IMR-90 (cell line): ENCODE measurements at regions not wholly inside any gene's neighbourhood (a gene's known extent, or its start where the extent isn't known, plus 50 kb on each side); places are given as distances from the start of the nearest gene placed in this dataset.

Experiments
- ATAC-seq: fragments of 200-7000 bp; cut with Tn5 transposase; 2 replicates; pipeline ENCODE4 v1.9.1; 2020; ENCODE audit warnings: low read depth, mild to moderate bottlenecking, moderate library complexity
- BruUV-seq: library from RNA; stranded (reverse); fragments of 400-500 nt; replicated peaks from 2 replicates; lab custom pipeline; 2021; lab: Mats Ljungman, UMichigan
- CTCF ChIA-PET: fragments of 300-600 bp; formaldehyde crosslinking; extraction: SDS; loops from one replicate; lab custom pipeline; 2021; ENCODE audit warnings: antibody characterized with exemption; lab: Yijun Ruan, JAX
- POLR2A ChIA-PET: fragments of 300-600 bp; sonication (Branson Sonifier 250); formaldehyde crosslinking; loops from one replicate; lab custom pipeline; 2022; ENCODE audit warnings: antibody characterized with exemption; ENCODE audit not compliant: unreplicated experiment; lab: Charles Lee
- DNase-seq: peaks from one replicate; pipeline ENCODE4 v3.0.0; 2013
- H2AFZ ChIP-seq: replicated peaks from 2 replicates; pipeline ENCODE3; 2013; ENCODE audit warnings: low read length, mild to moderate bottlenecking; ENCODE audit not compliant: poor library complexity
- H2AK5ac ChIP-seq: 2 replicates; pipeline ENCODE4 v1.6.1; 2013; ENCODE audit warnings: low read depth, low read length, inconsistent platforms
- H2AK9ac ChIP-seq: replicated peaks from 2 replicates; pipeline ENCODE3; 2013; ENCODE audit warnings: mild to moderate bottlenecking, low read depth, low read length, moderate library complexity; ENCODE audit not compliant: poor library complexity
- H2BK120ac ChIP-seq: 2 replicates; pipeline ENCODE4 v1.6.1; 2013; ENCODE audit warnings: low read depth, low read length, inconsistent platforms
- H2BK15ac ChIP-seq: 3 replicates; pipeline ENCODE4 v1.6.1; 2013; ENCODE audit warnings: low read depth, low read length, inconsistent platforms
- H2BK20ac ChIP-seq: 2 replicates; pipeline ENCODE4 v1.6.1; 2013; ENCODE audit warnings: low read depth, mild to moderate bottlenecking, inconsistent platforms, low read length, moderate library complexity
- H2BK5ac ChIP-seq: 2 replicates; pipeline ENCODE4 v1.6.1; 2013; ENCODE audit warnings: mild to moderate bottlenecking, low read depth, low read length, inconsistent platforms; ENCODE audit not compliant: poor library complexity, severe bottlenecking
- H3K14ac ChIP-seq: replicated peaks from 2 replicates; pipeline ENCODE4 v1.6.1; 2013; ENCODE audit warnings: low read depth, low read length, inconsistent platforms
- H3K18ac ChIP-seq: 2 replicates; pipeline ENCODE4 v1.6.1; 2013; ENCODE audit warnings: low read depth, low read length, control low read depth
- H3K23ac ChIP-seq: 2 replicates; pipeline ENCODE4 v1.6.1; 2013; ENCODE audit warnings: low read depth, low read length, inconsistent platforms
- H3K27ac ChIP-seq: 2 replicates; pipeline ENCODE4 v1.5.1; 2013; ENCODE audit warnings: mild to moderate bottlenecking, control low read depth, low read length; ENCODE audit not compliant: insufficient read depth
- H3K27me3 ChIP-seq: 2 replicates; pipeline ENCODE4 v1.6.1; 2013; ENCODE audit warnings: low read length; ENCODE audit not compliant: control insufficient read depth, insufficient read depth
- H3K36me3 ChIP-seq: 2 replicates; pipeline ENCODE4 v1.6.1; 2013; ENCODE audit warnings: low read length, mixed read lengths; ENCODE audit not compliant: control insufficient read depth, insufficient read depth
- H3K4ac ChIP-seq: 2 replicates; pipeline ENCODE4 v1.6.1; 2013; ENCODE audit warnings: low read depth, low read length, inconsistent platforms
- H3K4me1 ChIP-seq: 2 replicates; pipeline ENCODE4 v1.6.1; 2013; ENCODE audit warnings: low read length, mixed read lengths; ENCODE audit not compliant: control insufficient read depth, insufficient read depth
- H3K4me2 ChIP-seq: 2 replicates; pipeline ENCODE4 v1.6.1; 2013; ENCODE audit warnings: low read depth, mild to moderate bottlenecking, control low read depth, low read length, moderate library complexity
- H3K4me3 ChIP-seq: 2 replicates; pipeline ENCODE4 v1.5.1; 2013; ENCODE audit warnings: low read depth, mild to moderate bottlenecking, control low read depth, low read length, moderate library complexity; ENCODE audit not compliant: insufficient read depth
- H3K56ac ChIP-seq: 2 replicates; pipeline ENCODE4 v1.6.1; 2013; ENCODE audit warnings: low read length, inconsistent platforms; ENCODE audit not compliant: insufficient read depth; ENCODE audit errors: extremely low read depth
- H3K79me1 ChIP-seq, 2 experiments: 2 replicates each; pipeline ENCODE4 v1.6.1; 2013; ENCODE audit warnings: low read length in 2 of 2, inconsistent platforms in 1 of 2, low read depth in 1 of 2
- H3K9ac ChIP-seq: 2 replicates; pipeline ENCODE4 v1.6.1; 2013; ENCODE audit warnings: low read depth, low read length, control low read depth
- H3K9me1 ChIP-seq: 2 replicates; pipeline ENCODE4 v1.6.1; 2013; ENCODE audit warnings: low read length, inconsistent platforms; ENCODE audit not compliant: insufficient read depth
- H3K9me3 ChIP-seq: 2 replicates; pipeline ENCODE4 v1.6.1; 2013; ENCODE audit warnings: low read length; ENCODE audit not compliant: control insufficient read depth, insufficient read depth
- H4K20me1 ChIP-seq: 2 replicates; pipeline ENCODE4 v1.6.1; 2013; ENCODE audit warnings: low read length, inconsistent platforms; ENCODE audit not compliant: insufficient read depth
- H4K5ac ChIP-seq: 2 replicates; pipeline ENCODE4 v1.6.1; 2013; ENCODE audit warnings: mild to moderate bottlenecking, low read depth, low read length, control low read depth
- H4K8ac ChIP-seq, 2 experiments: 2 replicates each; pipeline ENCODE4 v1.6.1; 2013; ENCODE audit warnings: low read depth in 2 of 2, low read length in 2 of 2, control low read depth in 1 of 2, inconsistent platforms in 1 of 2
- H4K91ac ChIP-seq: 2 replicates; pipeline ENCODE4 v1.6.1; 2013; ENCODE audit warnings: low read depth, low read length, inconsistent platforms; ENCODE audit not compliant: insufficient read depth
- BHLHE40 ChIP-seq: fragments of 150-350 bp; IDR thresholded peaks from 2 replicates; pipeline ENCODE4 v1.6.1; 2016; ENCODE audit warnings: mild to moderate bottlenecking, low read depth, low read length
- CEBPB ChIP-seq: IDR thresholded peaks from 2 replicates; pipeline ENCODE4 v1.6.1; 2012; ENCODE audit warnings: low read depth, low read length, improper control_type of control experiment
- CTCF ChIP-seq: conservative IDR thresholded peaks from 2 replicates; pipeline ENCODE4 v1.5.1; 2012; ENCODE audit warnings: mild to moderate bottlenecking, low read depth, low read length, improper control_type of control experiment
- ELK1 ChIP-seq: fragments of 150-350 bp; IDR thresholded peaks from 2 replicates; pipeline ENCODE4 v1.6.1; 2016; ENCODE audit warnings: low read depth, mild to moderate bottlenecking, low read length, moderate library complexity, borderline replicate concordance
- FOS ChIP-seq: fragments of 150-350 bp; IDR thresholded peaks from 2 replicates; pipeline ENCODE4 v1.6.1; 2016; ENCODE audit warnings: low read depth, low read length
- MAFK ChIP-seq: IDR thresholded peaks from 2 replicates; pipeline ENCODE4 v1.6.1; 2012; ENCODE audit warnings: low read depth, low read length, improper control_type of control experiment
- POLR2A ChIP-seq: IDR thresholded peaks from 2 replicates; pipeline ENCODE4 v1.6.1; 2012; ENCODE audit warnings: mild to moderate bottlenecking, low read depth, low read length
- RAD21 ChIP-seq: IDR thresholded peaks from 2 replicates; pipeline ENCODE4 v1.6.1; 2012; ENCODE audit warnings: low read length, improper control_type of control experiment
- SMC3 ChIP-seq: fragments of 150-350 bp; IDR thresholded peaks from 2 replicates; pipeline ENCODE4 v1.6.1; 2016; ENCODE audit warnings: low read depth, mild to moderate bottlenecking, antibody characterized with exemption, low read length, moderate library complexity
- USF2 ChIP-seq: fragments of 150-350 bp; IDR thresholded peaks from 2 replicates; pipeline ENCODE4 v1.6.1; 2017; ENCODE audit warnings: mild to moderate bottlenecking, antibody characterized with exemption, low read length, low read depth
- WGBS, 2 experiments: methylation state at CpG; one replicate each; pipeline versions ENCODE4 v1.1.5 to v1.1.7; 2013; ENCODE audit warnings: missing lambda C conversion rate in 2 of 2; ENCODE audit not compliant: insufficient read length in 1 of 2; ENCODE audit errors: extremely low coverage in 2 of 2; 5-methylcytosine and 5-hydroxymethylcytosine counted together
- dilution Hi-C: fragments of 300-500 bp; cut with HindIII; formaldehyde crosslinking; loops from one replicate; pipeline ENCODE4 v1.14.3; 2018; ENCODE audit warnings: low sequenced_read_pairs; ENCODE audit not compliant: unreplicated experiment
- in situ Hi-C: fragments of 300-500 bp; cut with MboI; formaldehyde crosslinking; loops from 3 replicates; pipeline ENCODE4 v1.14.3; 2019; ENCODE audit warnings: low sequenced_read_pairs, inconsistent platforms, mixed read lengths
- intact Hi-C: fragments of 100-400 bp; cut with micrococcal nuclease; formaldehyde crosslinking; loops from 2 replicates; pipeline ENCODE4 v1.10.0; 2022

- no peak for TF ChIP-seq ELK1
- TF ChIP-seq RAD21, result no peak
- TF ChIP-seq CTCF, result no peak
- TF ChIP-seq MAFK, result no peak
- TF ChIP-seq SMC3, result no peak
- no peak for TF ChIP-seq USF2
- TF ChIP-seq CEBPB, result no peak
- no peak for TF ChIP-seq FOS
- TF ChIP-seq BHLHE40, result no peak
- TF ChIP-seq POLR2A, result no peak
- peak overlapping the region; percentile 47 to 66; a peak in 2 of 4 replicates for H4K8ac ChIP-seq
- peaks cover 16% of the 10 kb centered on the region for H3K4me1 ChIP-seq
- no peak overlapping the region for H3K4me3 ChIP-seq
- no peaks in the 10 kb centered on the region for H3K27me3 ChIP-seq
- DNase-seq (no peak), ATAC-seq (no peak)
- in situ Hi-C loops, result no loop called here
- no peaks in the 10 kb centered on the region for H3K36me3 ChIP-seq
- no peaks in the 10 kb centered on the region for H3K79me1 ChIP-seq
- H2AK9ac ChIP-seq, result peak overlapping the region; percentile 4
- peaks cover 13% of the 10 kb centered on the region for H3K9me1 ChIP-seq
- intact Hi-C loops, result no loop called here
- no TSS peak for BruUV-seq
- no peak overlapping the region for H3K4me2 ChIP-seq
- peak overlapping the region; percentile 46; the same call in 1 of the 2 replicates for H3K18ac ChIP-seq
- H2AK5ac ChIP-seq, result peak overlapping the region; percentile 47; the same call in 1 of the 2 replicates
- peak overlapping the region; percentile 94 for H4K91ac ChIP-seq
- no peak overlapping the region for H3K27ac ChIP-seq
- no CpG with 5 or more reads among the region's 5 CpGs for WGBS, 2 experiments
- no peaks in the 10 kb centered on the region for H3K9me3 ChIP-seq
- peak overlapping the region; percentile 60; the same call in 1 of the 3 replicates for H2BK15ac ChIP-seq
- peak overlapping the region; percentile 91 for H2BK120ac ChIP-seq
- CTCF ChIA-PET, result interaction anchor here (1.0 to 1.4 kb wide), 2 partner anchors 12 to 33 kb away, joined by 3 to 5 read pairs; no protein-coding TSS in a partner anchor
- H3K4ac ChIP-seq, result peak overlapping the region; percentile 82
- POLR2A ChIA-PET, result no interaction called here
- dilution Hi-C loops, result no loop called here
- H4K20me1 ChIP-seq, result no peaks in the 10 kb centered on the region
- no peak overlapping the region for H3K23ac ChIP-seq
- no peak overlapping the region for H3K56ac ChIP-seq
- peak overlapping the region; percentile 31 for H2BK5ac ChIP-seq
- peak overlapping the region; percentile 34; the same call in 1 of the 2 replicates for H4K5ac ChIP-seq
- peak overlapping the region; percentile 90 for H2BK20ac ChIP-seq
- H3K9ac ChIP-seq, result no peak overlapping the region
- peak overlapping the region; percentile 3 for H2AFZ ChIP-seq
- peak overlapping the region; percentile 48 for H3K14ac ChIP-seq
Measured at GRCh38 chr1:209387271-209387968, 196.1 kb upstream of the CAMK1G start.
